CD4-positive, alpha-beta T cell (primary cell): ENCODE measurements at regions not wholly inside any gene's neighbourhood (a gene's known extent, or its start where the extent isn't known, plus 50 kb on each side); places are given as distances from the start of the nearest gene placed in this dataset.

Experiments
- ATAC-seq: fragments of 200-7000 bp; cut with Tn5 transposase; one replicate; pipeline ENCODE4 v1.10.0; 2022; ENCODE audit warnings: mild to moderate bottlenecking; ENCODE audit not compliant: poor library complexity
- CTCF ChIA-PET: fragments of 350-600 bp; sonication (Branson Sonifier 250); formaldehyde crosslinking; loops from one replicate; lab custom pipeline; 2021; ENCODE audit warnings: antibody characterized with exemption, inconsistent platforms; lab: Charles Lee
- POLR2A ChIA-PET: fragments of 350-600 bp; sonication (Branson Sonifier 250); formaldehyde crosslinking; loops from one replicate; lab custom pipeline; 2021; ENCODE audit warnings: antibody characterized with exemption, inconsistent platforms; lab: Charles Lee
- DNase-seq, 14 experiments: peaks; one replicate each; pipeline ENCODE4 v3.0.0-alpha.2; 2013 to 2020; ENCODE audit warnings: mixed read lengths in 2 of 14
- H3K27ac ChIP-seq, 2 donors: one replicate each; pipeline versions ENCODE4 v1.5.1 to v1.7.0; 2013; ENCODE audit warnings: low read length in 2 of 2, low read depth in 1 of 2, mild to moderate bottlenecking in 1 of 2
- H3K27me3 ChIP-seq, 2 experiments: 1 replicate in 1 of 2; 2 replicates in 1 of 2; pipeline versions ENCODE4 v1.6.1 to v1.7.0; 2013; ENCODE audit warnings: low read length in 2 of 2, control low read depth in 1 of 2, mild to moderate bottlenecking in 1 of 2, moderate library complexity in 1 of 2; ENCODE audit not compliant: insufficient read depth in 2 of 2, control insufficient read depth in 1 of 2
- H3K36me3 ChIP-seq: one replicate; pipeline ENCODE4 v1.6.1; 2013; ENCODE audit warnings: low read length, control low read depth; ENCODE audit not compliant: insufficient read depth
- H3K4me1 ChIP-seq: one replicate; pipeline ENCODE4 v1.6.1; 2013; ENCODE audit warnings: low read length, control low read depth; ENCODE audit not compliant: insufficient read depth
- H3K4me3 ChIP-seq: one replicate; pipeline ENCODE4 v1.5.1; 2013; ENCODE audit warnings: mild to moderate bottlenecking, low read length, moderate library complexity
- H3K9me3 ChIP-seq, 2 experiments: 1 replicate in 1 of 2; 2 replicates in 1 of 2; pipeline versions ENCODE4 v1.6.1 to v1.7.0; 2013; ENCODE audit warnings: low read length in 2 of 2, mild to moderate bottlenecking in 2 of 2, control low read depth in 1 of 2, moderate library complexity in 1 of 2; ENCODE audit not compliant: control insufficient read depth in 1 of 2, insufficient read depth in 1 of 2
- H3K27ac Mint-ChIP-seq: one replicate; pipeline ENCODE4 v1.8.0; 2020; ENCODE audit warnings: mixed read lengths
- H3K27me3 Mint-ChIP-seq: one replicate; pipeline ENCODE4 v1.8.0; 2021; ENCODE audit warnings: mixed read lengths
- H3K36me3 Mint-ChIP-seq: one replicate; pipeline ENCODE4 v1.8.0; 2021; ENCODE audit warnings: low read depth, mixed read lengths
- H3K4me1 Mint-ChIP-seq: one replicate; pipeline ENCODE4 v1.8.0; 2021; ENCODE audit warnings: low read depth, mixed read lengths
- H3K4me3 Mint-ChIP-seq: one replicate; pipeline ENCODE4 v1.8.0; 2020; ENCODE audit warnings: mild to moderate bottlenecking, mixed read lengths
- H3K9me3 Mint-ChIP-seq: one replicate; pipeline ENCODE4 v1.8.0; 2020; ENCODE audit warnings: mixed read lengths
- CTCF ChIP-seq: fragments of 200-600 bp; IDR thresholded peaks from one replicate; pipeline ENCODE4 v1.8.0; 2022; ENCODE audit warnings: antibody characterized with exemption, mild to moderate bottlenecking
- intact Hi-C, 2 experiments: fragments of 100-400 bp; cut with DNase I in 1 of 2; cut with micrococcal nuclease in 1 of 2; formaldehyde crosslinking; loops; one replicate each; pipeline versions ENCODE4 v1.15.1 to v1.9.0; 2023 to 2025; cut with DNase I, micrococcal nuclease

GRCh38 chrY:15326673-15327072, 802.3 kb downstream of the NLGN4Y start:
- intact Hi-C loops = no loop called here
- CTCF ChIA-PET = no interaction called here
- ATAC-seq = no peak
- no peaks in the 10 kb centered on the region for H3K4me1 ChIP-seq
- Mint-ChIP-seq H3K27ac (no peak overlapping the region), H3K36me3 (no peaks in the 10 kb centered on the region), H3K4me1 (peaks cover 5% of the 10 kb centered on the region), H3K9me3 (no peaks in the 10 kb centered on the region), H3K27me3 (no peaks in the 10 kb centered on the region), H3K4me3 (no peak overlapping the region)
- H3K27ac ChIP-seq = no peak overlapping the region
- H3K27me3 ChIP-seq = no peaks in the 10 kb centered on the region
- TF ChIP-seq CTCF = no peak
- DNase-seq = no peak
- H3K9me3 ChIP-seq = no peaks in the 10 kb centered on the region
- no peaks in the 10 kb centered on the region for H3K36me3 ChIP-seq
- no peak overlapping the region for H3K4me3 ChIP-seq
- POLR2A ChIA-PET = no interaction called here

- Histone ChIP-seq H3K27ac (no peak overlapping the region), H3K36me3 (no peaks in the 10 kb centered on the region), H3K9me3 (no peaks in the 10 kb centered on the region), H3K4me3 (no peak overlapping the region), H3K27me3 (no peaks in the 10 kb centered on the region), H3K4me1 (no peaks in the 10 kb centered on the region)
- Mint-ChIP-seq H3K36me3 (no peaks in the 10 kb centered on the region), H3K27ac (no peak overlapping the region), H3K4me1 (peaks cover 5% of the 10 kb centered on the region), H3K27me3 (no peaks in the 10 kb centered on the region), H3K4me3 (no peak overlapping the region), H3K9me3 (no peaks in the 10 kb centered on the region)
- ATAC-seq = no peak
- ChIA-PET POLR2A (no interaction called here), CTCF (no interaction called here)
- TF ChIP-seq CTCF = no peak
- intact Hi-C loops = no loop called here
- no peak for DNase-seq
Observed at GRCh38 chrY:15328848-15329247, 804.5 kb downstream of the NLGN4Y start.

- Mint-ChIP-seq H3K27me3 (no peaks in the 10 kb centered on the region), H3K9me3 (no peaks in the 10 kb centered on the region), H3K4me1 (no peaks in the 10 kb centered on the region), H3K36me3 (no peaks in the 10 kb centered on the region), H3K4me3 (no peak overlapping the region), H3K27ac (no peak overlapping the region)
- TF ChIP-seq CTCF = no peak
- intact Hi-C loops = no loop called here
- ChIA-PET POLR2A (no interaction called here), CTCF (no interaction called here)
- DNase-seq (no peak), ATAC-seq (no peak)
- no peaks in the 10 kb centered on the region for H3K36me3 ChIP-seq
- no peaks in the 10 kb centered on the region for H3K9me3 ChIP-seq
- H3K4me1 ChIP-seq = no peaks in the 10 kb centered on the region
- H3K27ac ChIP-seq = no peak overlapping the region
- no peaks in the 10 kb centered on the region for H3K27me3 ChIP-seq
- H3K4me3 ChIP-seq = no peak overlapping the region
Observed at GRCh38 chrY:15343522-15343921, 819.2 kb downstream of the NLGN4Y start.
